GM19035 (cell line): ENCODE measurements at regions not wholly inside any gene's neighbourhood (a gene's known extent, or its start where the extent isn't known, plus 50 kb on each side); places are given as distances from the start of the nearest gene placed in this dataset.

Experiments
- ATAC-seq: cut with Tn5 transposase; IDR thresholded peaks from one replicate; pipeline ENCODE4 v1.9.1; 2021; ENCODE audit not compliant: unreplicated experiment

GRCh38 chr16:51359141-51359955 lies 208.3 kb upstream of the SALL1 start:
- ATAC-seq: no peak

- no peak for ATAC-seq
Measured at GRCh38 chr16:51357839-51358238, 206.8 kb upstream of the SALL1 start.

GRCh38 chr16:51355875-51356274 lies 204.8 kb upstream of the SALL1 start:
- no peak for ATAC-seq

GRCh38 chr16:51355195-51355594 lies 204.1 kb upstream of the SALL1 start:
- ATAC-seq: no peak

- ATAC-seq: no peak
Measured at GRCh38 chr16:51353055-51353454, 202.0 kb upstream of the SALL1 start.

GRCh38 chr16:51349626-51350025 lies 198.6 kb upstream of the SALL1 start:
- ATAC-seq: no peak

GRCh38 chr16:51343411-51343810 lies 192.3 kb upstream of the SALL1 start:
- ATAC-seq: no peak

GRCh38 chr16:51341204-51341603 lies 190.1 kb upstream of the SALL1 start:
- ATAC-seq: no peak

- no peak for ATAC-seq
Measured at GRCh38 chr16:51337662-51338061, 186.6 kb upstream of the SALL1 start.

GRCh38 chr16:51328733-51329132 lies 177.7 kb upstream of the SALL1 start:
- no peak for ATAC-seq

GRCh38 chr16:51327001-51327400 lies 175.9 kb upstream of the SALL1 start:
- no peak for ATAC-seq

- no peak for ATAC-seq
Measured at GRCh38 chr16:51326131-51326856, 175.2 kb upstream of the SALL1 start.

- no peak for ATAC-seq
Measured at GRCh38 chr16:51321251-51321650, 170.2 kb upstream of the SALL1 start.

- no peak for ATAC-seq
Measured at GRCh38 chr16:51317575-51317974, 166.5 kb upstream of the SALL1 start.

- ATAC-seq: no peak
Measured at GRCh38 chr16:51313198-51313597, 162.1 kb upstream of the SALL1 start.

GRCh38 chr16:51312363-51313150 lies 161.5 kb upstream of the SALL1 start:
- no peak for ATAC-seq

GRCh38 chr16:51310159-51310558 lies 159.1 kb upstream of the SALL1 start:
- ATAC-seq: no peak

- ATAC-seq: no peak
Measured at GRCh38 chr16:51306886-51307595, 156.0 kb upstream of the SALL1 start.

GRCh38 chr16:51306116-51306515 lies 155.0 kb upstream of the SALL1 start:
- ATAC-seq: no peak

GRCh38 chr16:51305337-51305736 lies 154.3 kb upstream of the SALL1 start:
- no peak for ATAC-seq

- ATAC-seq: no peak
Measured at GRCh38 chr16:51302042-51302441, 151.0 kb upstream of the SALL1 start.
